ENCODE measurements at regions not wholly inside any gene's neighbourhood (a gene's known extent, or its start where the extent isn't known, plus 50 kb on each side); places are given as distances from the start of the nearest gene placed in this dataset.
"Not testable (repeated sequence)": the region's sequence is repeated elsewhere in the genome, so short reads cannot be mapped to it uniquely, and the experiment has no call there.

- DNase-seq (ENCODE audit: low read depth), result no peak
These were observed 121.2 kb upstream of the PRKCQ start for GRCh38 chr10:6701289-6701688.

GRCh38 chr10:6700066-6700465 lies 120.0 kb upstream of the PRKCQ start:
- no peak for DNase-seq (ENCODE audit: low read depth)

GRCh38 chr10:6699336-6699735 lies 119.3 kb upstream of the PRKCQ start:
- DNase-seq (ENCODE audit: low read depth), result no peak

GRCh38 chr10:6695519-6695918 lies 115.4 kb upstream of the PRKCQ start:
- DNase-seq (ENCODE audit: low read depth), result no peak

- DNase-seq (ENCODE audit: low read depth), result peak; percentile 84
These were observed 114.5 kb upstream of the PRKCQ start for GRCh38 chr10:6694447-6695140.

- no peak for DNase-seq (ENCODE audit: low read depth)
These were observed 112.8 kb upstream of the PRKCQ start for GRCh38 chr10:6692856-6693255.

GRCh38 chr10:6692103-6692502 lies 112.0 kb upstream of the PRKCQ start:
- no peak for DNase-seq (ENCODE audit: low read depth)

GRCh38 chr10:6689036-6689435 lies 109.0 kb upstream of the PRKCQ start:
- DNase-seq (ENCODE audit: low read depth), result peak; percentile 63

GRCh38 chr10:6680735-6681134 lies 100.7 kb upstream of the PRKCQ start:
- DNase-seq (ENCODE audit: low read depth), result no peak

GRCh38 chr10:6678956-6679355 lies 98.9 kb upstream of the PRKCQ start:
- DNase-seq (ENCODE audit: low read depth), result no peak

GRCh38 chr10:6678211-6678803 lies 98.2 kb upstream of the PRKCQ start:
- DNase-seq (ENCODE audit: low read depth), result peak; percentile 36

- not testable (repeated sequence) for DNase-seq (ENCODE audit: low read depth)
These were observed 97.1 kb upstream of the PRKCQ start for GRCh38 chr10:6677129-6677528.

GRCh38 chr10:6674291-6674690 lies 94.2 kb upstream of the PRKCQ start:
- DNase-seq (ENCODE audit: low read depth), result no peak

GRCh38 chr10:6671976-6672375 lies 91.9 kb upstream of the PRKCQ start:
- no peak for DNase-seq (ENCODE audit: low read depth)

- peak; percentile 41 for DNase-seq (ENCODE audit: low read depth)
These were observed 89.3 kb upstream of the PRKCQ start for GRCh38 chr10:6669269-6669859.

- DNase-seq (ENCODE audit: low read depth), result peak; percentile 17
These were observed 87.7 kb upstream of the PRKCQ start for GRCh38 chr10:6667679-6668270.

GRCh38 chr10:6667150-6667549 lies 87.1 kb upstream of the PRKCQ start:
- no peak for DNase-seq (ENCODE audit: low read depth)

GRCh38 chr10:6665847-6666246 lies 85.8 kb upstream of the PRKCQ start:
- DNase-seq (ENCODE audit: low read depth), result no peak

GRCh38 chr10:6660460-6660859 lies 80.4 kb upstream of the PRKCQ start:
- DNase-seq (ENCODE audit: low read depth), result no peak

GRCh38 chr10:6659451-6659850 lies 79.4 kb upstream of the PRKCQ start:
- no peak for DNase-seq (ENCODE audit: low read depth)

- DNase-seq (ENCODE audit: low read depth), result no peak
These were observed 77.6 kb upstream of the PRKCQ start for GRCh38 chr10:6657669-6658068.

- no peak for DNase-seq (ENCODE audit: low read depth)
These were observed 77.1 kb upstream of the PRKCQ start for GRCh38 chr10:6657196-6657595.

GRCh38 chr10:6654571-6654970 lies 74.5 kb upstream of the PRKCQ start:
- DNase-seq (ENCODE audit: low read depth), result no peak

All from HT1080 (cell line).